C4-2B (cell line): ENCODE measurements at regions not wholly inside any gene's neighbourhood (a gene's known extent, or its start where the extent isn't known, plus 50 kb on each side); places are given as distances from the start of the nearest gene placed in this dataset.

Experiments
- CTCF ChIP-seq: fragments of 450-650 bp; conservative IDR thresholded peaks from 2 replicates; pipeline ENCODE4 v1.5.1; 2017; ENCODE audit warnings: mild to moderate bottlenecking
- ZFX ChIP-seq: fragments of 450-650 bp; IDR thresholded peaks from 2 replicates; pipeline ENCODE4 v1.6.1; 2017

GRCh38 chr9:90061187-90061586, 456.4 kb downstream of the GADD45G start:
- TF ChIP-seq CTCF (no peak), ZFX (no peak)
